Trophoblast cell (in vitro differentiated cells and primary cell): ENCODE measurements at regions not wholly inside any gene's neighbourhood (a gene's known extent, or its start where the extent isn't known, plus 50 kb on each side); places are given as distances from the start of the nearest gene placed in this dataset.

Experiments
- DNase-seq, 2 donors: peaks; one replicate each; pipeline ENCODE4 v3.0.0-alpha.2; 2016
- H2AFZ ChIP-seq: 2 replicates; pipeline ENCODE4 v1.6.1; 2013; ENCODE audit warnings: low read length, moderate library complexity, mild to moderate bottlenecking; ENCODE audit not compliant: insufficient read depth, poor library complexity
- H2AK5ac ChIP-seq: 2 replicates; pipeline ENCODE4 v1.6.1; 2013; ENCODE audit warnings: mild to moderate bottlenecking, low read length
- H2BK120ac ChIP-seq: 2 replicates; pipeline ENCODE4 v1.6.1; 2013; ENCODE audit warnings: low read length, mild to moderate bottlenecking, moderate library complexity; ENCODE audit not compliant: insufficient read depth, poor library complexity
- H2BK12ac ChIP-seq: 2 replicates; pipeline ENCODE4 v1.6.1; 2013; ENCODE audit warnings: mild to moderate bottlenecking, low read length, moderate library complexity
- H2BK5ac ChIP-seq: 2 replicates; pipeline ENCODE4 v1.6.1; 2013; ENCODE audit warnings: low read length, low read depth, moderate library complexity, mild to moderate bottlenecking; ENCODE audit not compliant: poor library complexity
- H3K14ac ChIP-seq: 2 replicates; pipeline ENCODE4 v1.6.1; 2013; ENCODE audit warnings: mild to moderate bottlenecking, low read length
- H3K18ac ChIP-seq: 2 replicates; pipeline ENCODE4 v1.6.1; 2013; ENCODE audit warnings: mild to moderate bottlenecking, low read length
- H3K23ac ChIP-seq: 2 replicates; pipeline ENCODE4 v1.6.1; 2013; ENCODE audit warnings: low read length
- H3K27ac ChIP-seq: 2 replicates; pipeline ENCODE4 v1.5.1; 2013; ENCODE audit warnings: low read depth, mild to moderate bottlenecking, inconsistent platforms, low read length, moderate library complexity
- H3K27me3 ChIP-seq: 2 replicates; pipeline ENCODE4 v1.6.1; 2013; ENCODE audit warnings: inconsistent platforms, mild to moderate bottlenecking, low read length, moderate library complexity; ENCODE audit not compliant: insufficient read depth
- H3K36me3 ChIP-seq, 2 experiments: 1 replicate in 1 of 2; 2 replicates in 1 of 2; pipeline ENCODE4 v1.6.1; 2013; ENCODE audit warnings: low read length in 2 of 2, mild to moderate bottlenecking in 2 of 2, moderate library complexity in 1 of 2; ENCODE audit not compliant: insufficient read depth in 2 of 2, control insufficient read depth in 1 of 2
- H3K4ac ChIP-seq: 2 replicates; pipeline ENCODE4 v1.6.1; 2013; ENCODE audit warnings: low read depth, mild to moderate bottlenecking, low read length, moderate library complexity
- H3K4me1 ChIP-seq, 2 experiments: 1 replicate in 1 of 2; 2 replicates in 1 of 2; pipeline ENCODE4 v1.6.1; 2013; ENCODE audit warnings: low read length in 2 of 2, mild to moderate bottlenecking in 2 of 2, moderate library complexity in 1 of 2; ENCODE audit not compliant: insufficient read depth in 2 of 2, control insufficient read depth in 1 of 2
- H3K4me2 ChIP-seq: 2 replicates; pipeline ENCODE4 v1.6.1; 2013; ENCODE audit warnings: inconsistent platforms, mild to moderate bottlenecking, low read length, moderate library complexity
- H3K4me3 ChIP-seq: 2 replicates; pipeline ENCODE4 v1.5.1; 2013; ENCODE audit warnings: mild to moderate bottlenecking, low read depth, low read length, inconsistent platforms
- H3K79me1 ChIP-seq: one replicate; pipeline ENCODE4 v1.6.1; 2013; ENCODE audit warnings: low read length
- H3K79me2 ChIP-seq: 2 replicates; pipeline ENCODE4 v1.6.1; 2013; ENCODE audit warnings: low read length, mild to moderate bottlenecking; ENCODE audit not compliant: control insufficient read depth, insufficient read depth, poor library complexity
- H3K9ac ChIP-seq: 2 replicates; pipeline ENCODE4 v1.6.1; 2013; ENCODE audit warnings: mild to moderate bottlenecking, low read length
- H3K9me3 ChIP-seq: 2 replicates; pipeline ENCODE4 v1.6.1; 2013; ENCODE audit warnings: low read depth, mild to moderate bottlenecking, control low read depth, inconsistent platforms, low read length; ENCODE audit not compliant: insufficient read depth
- H4K12ac ChIP-seq: 2 replicates; pipeline ENCODE4 v1.6.1; 2013; ENCODE audit warnings: low read depth, mild to moderate bottlenecking, low read length, moderate library complexity
- H4K8ac ChIP-seq: 2 replicates; pipeline ENCODE4 v1.6.1; 2013; ENCODE audit warnings: low read depth, mild to moderate bottlenecking, low read length, moderate library complexity
- H4K91ac ChIP-seq: one replicate; pipeline ENCODE4 v1.6.1; 2013; ENCODE audit warnings: low read depth, mild to moderate bottlenecking, low read length, moderate library complexity
- WGBS: extraction: QIAGEN DNeasy Blood & Tissue Kit; methylation state at CpG from one replicate; pipeline ENCODE4 v1.1.7; 2013; ENCODE audit warnings: missing lambda C conversion rate; ENCODE audit not compliant: insufficient read length, insufficient coverage; ENCODE audit errors: extremely low coverage; 5-methylcytosine and 5-hydroxymethylcytosine counted together

GRCh38 chr5:110900829-110901228 lies 162.0 kb downstream of the SLC25A46 start:
- Histone ChIP-seq H3K4me2 (no peak overlapping the region), H3K9me3 (no peaks in the 10 kb centered on the region), H3K79me2 (no peaks in the 10 kb centered on the region), H3K27ac (no peak overlapping the region), H4K8ac (no peak overlapping the region), H2BK120ac (no peak overlapping the region), H4K12ac (no peak overlapping the region), H3K4ac (no peak overlapping the region), H3K4me1 (peaks cover 0 to 2% of the 10 kb centered on the region in 2 experiments), H4K91ac (no peak overlapping the region), H2BK12ac (no peak overlapping the region), H3K18ac (no peak overlapping the region), H2AK5ac (no peak overlapping the region), H3K79me1 (no peaks in the 10 kb centered on the region), H2BK5ac (no peak overlapping the region), H3K9ac (no peak overlapping the region), H3K4me3 (no peak overlapping the region), H3K27me3 (no peaks in the 10 kb centered on the region), H3K23ac (no peak overlapping the region), H2AFZ (no peak overlapping the region), H3K36me3 (no peaks in the 10 kb centered on the region), H3K14ac (no peak overlapping the region)
- no CpG with 5 or more reads among the region's 2 CpGs for WGBS
- peak in 1 of 2 donors; percentile 33 for DNase-seq

DNA sequence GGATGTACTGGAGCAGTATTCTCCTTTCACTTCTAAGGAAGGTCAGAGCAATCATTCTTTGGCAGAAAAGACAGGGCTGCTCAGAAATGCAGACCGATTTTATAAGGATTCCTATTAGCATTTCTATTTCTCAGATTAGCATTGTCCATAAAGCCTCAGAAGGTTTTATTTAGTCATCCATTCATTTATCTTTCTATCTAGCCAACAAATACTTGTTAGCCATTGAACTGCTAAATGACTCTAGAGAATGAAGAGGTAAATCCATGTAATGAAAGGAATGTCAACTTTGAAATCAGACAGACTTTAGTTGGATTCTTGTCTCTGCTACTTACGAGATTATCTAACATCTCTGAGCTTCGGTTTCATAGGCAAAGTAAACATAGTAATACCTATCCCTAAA lies 165.2 kb downstream of the SLC25A46 start:
- Histone ChIP-seq H3K79me1 (no peaks in the 10 kb centered on the region), H3K14ac (no peak overlapping the region), H3K4me2 (no peak overlapping the region), H3K9me3 (no peaks in the 10 kb centered on the region), H3K27me3 (no peaks in the 10 kb centered on the region), H2BK12ac (no peak overlapping the region), H3K23ac (no peak overlapping the region), H2BK120ac (no peak overlapping the region), H2BK5ac (no peak overlapping the region), H3K18ac (no peak overlapping the region), H3K9ac (no peak overlapping the region), H3K79me2 (no peaks in the 10 kb centered on the region), H3K4ac (no peak overlapping the region), H4K8ac (no peak overlapping the region), H3K4me3 (no peak overlapping the region), H4K91ac (no peak overlapping the region), H4K12ac (no peak overlapping the region), H3K36me3 (no peaks in the 10 kb centered on the region), H2AFZ (no peak overlapping the region), H3K4me1 (peaks cover 0 to 2% of the 10 kb centered on the region in 2 experiments), H2AK5ac (no peak overlapping the region), H3K27ac (peak overlapping the region; percentile 34)
- no CpG with 5 or more reads among the region's 3 CpGs for WGBS
- DNase-seq: peak in 1 of 2 donors; percentile 75

- no peak overlapping the region for H3K4ac ChIP-seq
- H2AK5ac ChIP-seq: no peak overlapping the region
- H3K79me2 ChIP-seq: no peaks in the 10 kb centered on the region
- H3K9ac ChIP-seq: no peak overlapping the region
- H3K14ac ChIP-seq: no peak overlapping the region
- H3K27me3 ChIP-seq: no peaks in the 10 kb centered on the region
- no peak overlapping the region for H3K23ac ChIP-seq
- no peak overlapping the region for H2BK120ac ChIP-seq
- no peak overlapping the region for H3K27ac ChIP-seq
- H3K4me1 ChIP-seq: no peaks in the 10 kb centered on the region
- H3K4me3 ChIP-seq: no peak overlapping the region
- H3K36me3 ChIP-seq: no peaks in the 10 kb centered on the region
- H2AFZ ChIP-seq: no peak overlapping the region
- H3K18ac ChIP-seq: no peak overlapping the region
- no peak for DNase-seq
- H2BK12ac ChIP-seq: no peak overlapping the region
- no peak overlapping the region for H3K4me2 ChIP-seq
- no peaks in the 10 kb centered on the region for H3K9me3 ChIP-seq
- H3K79me1 ChIP-seq: no peaks in the 10 kb centered on the region
- no peak overlapping the region for H2BK5ac ChIP-seq
- H4K91ac ChIP-seq: no peak overlapping the region
- no peak overlapping the region for H4K8ac ChIP-seq
- no peak overlapping the region for H4K12ac ChIP-seq
Measured at GRCh38 chr5:110908848-110909247, 162.7 kb upstream of the TSLP start.

DNA sequence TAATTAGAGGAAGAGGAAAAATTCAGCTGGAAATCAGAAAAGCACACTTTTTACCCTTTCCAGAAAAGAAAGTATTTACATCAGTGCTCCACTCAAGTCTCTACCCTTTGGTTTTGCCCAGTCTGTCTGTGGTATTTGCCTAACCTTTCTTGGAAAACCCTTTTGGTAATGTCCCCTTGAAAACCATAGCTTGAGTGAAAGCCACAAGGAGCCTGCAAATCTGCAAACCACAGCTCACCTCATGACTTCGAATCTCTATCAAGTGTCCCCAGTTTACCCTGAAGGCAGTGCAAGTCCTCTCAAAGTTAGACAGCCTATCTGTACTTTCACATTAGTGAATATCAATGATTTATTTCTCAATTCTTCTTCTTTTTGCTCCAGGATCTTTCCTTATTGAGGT lies 162.1 kb upstream of the TSLP start:
- H2BK12ac ChIP-seq: no peak overlapping the region
- no peak overlapping the region for H4K12ac ChIP-seq
- H3K9ac ChIP-seq: no peak overlapping the region
- H2BK120ac ChIP-seq: no peak overlapping the region
- H4K91ac ChIP-seq: no peak overlapping the region
- no peak overlapping the region for H3K4me2 ChIP-seq
- H3K14ac ChIP-seq: no peak overlapping the region
- H3K27me3 ChIP-seq: no peaks in the 10 kb centered on the region
- H3K23ac ChIP-seq: no peak overlapping the region
- WGBS: no CpG with 5 or more reads among the region's 1 CpG
- no peak overlapping the region for H2AFZ ChIP-seq
- H3K18ac ChIP-seq: no peak overlapping the region
- H3K27ac ChIP-seq: no peak overlapping the region
- DNase-seq: no peak
- H3K79me1 ChIP-seq: no peaks in the 10 kb centered on the region
- H3K79me2 ChIP-seq: no peaks in the 10 kb centered on the region
- H3K4ac ChIP-seq: no peak overlapping the region
- H4K8ac ChIP-seq: no peak overlapping the region
- no peak overlapping the region for H3K4me3 ChIP-seq
- no peak overlapping the region for H2BK5ac ChIP-seq
- no peaks in the 10 kb centered on the region for H3K9me3 ChIP-seq
- H3K36me3 ChIP-seq: no peaks in the 10 kb centered on the region
- no peak overlapping the region for H2AK5ac ChIP-seq
- H3K4me1 ChIP-seq: no peaks in the 10 kb centered on the region

GRCh38 chr5:110909950-110910349 lies 161.6 kb upstream of the TSLP start:
- no peaks in the 10 kb centered on the region for H3K36me3 ChIP-seq
- no peaks in the 10 kb centered on the region for H3K4me1 ChIP-seq
- H3K4me3 ChIP-seq: no peak overlapping the region
- no peak for DNase-seq
- no peak overlapping the region for H4K91ac ChIP-seq
- H2BK120ac ChIP-seq: no peak overlapping the region
- no peaks in the 10 kb centered on the region for H3K9me3 ChIP-seq
- no peak overlapping the region for H4K8ac ChIP-seq
- H3K79me2 ChIP-seq: no peaks in the 10 kb centered on the region
- H4K12ac ChIP-seq: no peak overlapping the region
- no peak overlapping the region for H3K4ac ChIP-seq
- H3K27ac ChIP-seq: no peak overlapping the region
- no peaks in the 10 kb centered on the region for H3K79me1 ChIP-seq
- H3K14ac ChIP-seq: no peak overlapping the region
- no peak overlapping the region for H2AK5ac ChIP-seq
- no peaks in the 10 kb centered on the region for H3K27me3 ChIP-seq
- H2BK5ac ChIP-seq: no peak overlapping the region
- H2BK12ac ChIP-seq: no peak overlapping the region
- no peak overlapping the region for H3K18ac ChIP-seq
- H2AFZ ChIP-seq: no peak overlapping the region
- no peak overlapping the region for H3K4me2 ChIP-seq
- H3K23ac ChIP-seq: no peak overlapping the region
- H3K9ac ChIP-seq: no peak overlapping the region
